Transverse colon (tissue), 4 donors: ENCODE measurements at regions not wholly inside any gene's neighbourhood (a gene's known extent, or its start where the extent isn't known, plus 50 kb on each side); places are given as distances from the start of the nearest gene placed in this dataset.

Source experiments
- DNase-seq: peaks from one replicate; pipeline ENCODE4 v3.0.0-alpha.2; 2019
- H3K27ac ChIP-seq, 4 donors: fragments of 200-600 bp; sonication (generic); 2 replicates each; pipeline ENCODE4 v1.5.1; 2016 to 2018; ENCODE audit warnings: inconsistent platforms in 4 of 4
- H3K27me3 ChIP-seq: fragments of 200-600 bp; sonication (generic); 2 replicates; pipeline ENCODE4 v1.5.1; 2017; ENCODE audit warnings: inconsistent platforms
- H3K36me3 ChIP-seq, 4 donors: fragments of 200-600 bp; sonication (generic); 2 replicates each; pipeline ENCODE4 v1.5.1; 2017 to 2019; ENCODE audit warnings: inconsistent platforms in 4 of 4
- H3K4me1 ChIP-seq, 4 donors: fragments of 200-600 bp; sonication (generic); 2 replicates each; pipeline ENCODE4 v1.5.1; 2017 to 2020; ENCODE audit warnings: inconsistent platforms in 4 of 4
- H3K4me3 ChIP-seq, 4 donors: fragments of 200-600 bp; sonication (generic); 1 replicate in 1 of 4; 2 replicates in 3 of 4; pipeline versions ENCODE4 v1.5.1 to v1.6.1; 2017 to 2019; ENCODE audit warnings: inconsistent platforms in 4 of 4
- H3K9me3 ChIP-seq, 2 donors: fragments of 200-600 bp; sonication (generic); 2 replicates each; pipeline ENCODE4 v1.5.1; 2017 to 2019; ENCODE audit warnings: inconsistent platforms in 2 of 2
- CTCF ChIP-seq, 5 experiments: fragments of 200-600 bp in 3 of 5; fragments of 450-650 bp in 2 of 5; sonication (generic) in 3 of 5; IDR thresholded peaks; 1 replicate in 2 of 5; 2 replicates in 3 of 5; pipeline ENCODE4 v1.5.1; 2016 to 2017; ENCODE audit warnings: antibody characterized with exemption in 5 of 5, inconsistent platforms in 3 of 5, mild to moderate bottlenecking in 2 of 5, moderate library complexity in 1 of 5
- EP300 ChIP-seq: sonication (generic); formaldehyde crosslinking; IDR thresholded peaks from one replicate; pipeline ENCODE4 v1.6.1; 2017; ENCODE audit warnings: antibody characterized with exemption, low read depth
- POLR2A ChIP-seq: fragments of 450-650 bp; IDR thresholded peaks from one replicate; pipeline ENCODE4 v1.6.1; 2016; ENCODE audit warnings: antibody characterized with exemption, mild to moderate bottlenecking, moderate library complexity
- POLR2AphosphoS5 ChIP-seq, 3 donors: sonication (generic); formaldehyde crosslinking; IDR thresholded peaks; one replicate each; pipeline ENCODE4 v1.6.1; 2016; ENCODE audit warnings: antibody characterized with exemption in 3 of 3
- WGBS, 2 donors: methylation state at CpG; one replicate each; pipeline ENCODE4 v1.1.5; 2018; ENCODE audit warnings: low coverage in 1 of 2; 5-methylcytosine and 5-hydroxymethylcytosine counted together
- in situ Hi-C, 4 donors: fragments of 200-750 bp; cut with MboI; loops; one replicate each; pipeline versions ENCODE4 v1.15.0 to v1.15.1; 2017; ENCODE audit warnings: low sequenced_read_pairs in 3 of 4, low pct_ligation_motif_present in 1 of 4, low pct_unique_long_range_greater_than_20kb in 1 of 4
- intact Hi-C: fragments of 100-400 bp; cut with DNase I; formaldehyde crosslinking; loops from one replicate; pipeline ENCODE4 v1.15.1; 2023; ENCODE audit warnings: low total_unique reads

GRCh38 chr6:100220543-100220942, 226.5 kb upstream of the MCHR2 start:
- 79 to 81% methylated on average over 4 of the region's 4 CpGs for WGBS, 2 donors
- in situ Hi-C loops = no loop called here
- DNase-seq = no peak
- H3K27me3 ChIP-seq = no peaks in the 10 kb centered on the region
- no peak for TF ChIP-seq CTCF (IDR thresholded peaks at IDR 0.05)
- no peak for TF ChIP-seq POLR2AphosphoS5 (IDR thresholded peaks at IDR 0.05)
- TF ChIP-seq EP300 = no peak
- no peak for TF ChIP-seq POLR2A
- intact Hi-C loops = no loop called here
- no peak overlapping the region for H3K4me3 ChIP-seq
- H3K9me3 ChIP-seq = no peaks in the 10 kb centered on the region
- H3K36me3 ChIP-seq = no peaks in the 10 kb centered on the region
- no peak overlapping the region for H3K27ac ChIP-seq
- no peaks in the 10 kb centered on the region for H3K4me1 ChIP-seq

- TF ChIP-seq POLR2A (no peak), CTCF (IDR thresholded peaks at IDR 0.05) (no peak), EP300 (no peak), POLR2AphosphoS5 (IDR thresholded peaks at IDR 0.05) (no peak)
- Histone ChIP-seq H3K27me3 (no peaks in the 10 kb centered on the region), H3K4me1 (no peaks in the 10 kb centered on the region), H3K27ac (no peak overlapping the region), H3K36me3 (no peaks in the 10 kb centered on the region), H3K4me3 (no peak overlapping the region), H3K9me3 (no peaks in the 10 kb centered on the region)
- 73 to 81% methylated on average over 2 of the region's 2 CpGs for WGBS, 2 donors
- DNase-seq = no peak
- in situ Hi-C loops = no loop called here
- intact Hi-C loops = no loop called here
Observed at GRCh38 chr6:100217225-100218012, 223.4 kb upstream of the MCHR2 start.

- in situ Hi-C loops (no loop called here), intact Hi-C loops (no loop called here)
- no peak for TF ChIP-seq POLR2A
- no peak for TF ChIP-seq EP300
- no peak for TF ChIP-seq POLR2AphosphoS5 (IDR thresholded peaks at IDR 0.05)
- TF ChIP-seq CTCF (IDR thresholded peaks at IDR 0.05) = no peak
- Histone ChIP-seq H3K4me3 (no peak overlapping the region), H3K9me3 (no peaks in the 10 kb centered on the region), H3K4me1 (no peaks in the 10 kb centered on the region), H3K36me3 (no peaks in the 10 kb centered on the region), H3K27ac (no peak overlapping the region), H3K27me3 (no peaks in the 10 kb centered on the region)
- no peak for DNase-seq
Observed at GRCh38 chr6:100216760-100217159, 222.7 kb upstream of the MCHR2 start.

GRCh38 chr6:100212131-100212530, 218.1 kb upstream of the MCHR2 start:
- no peak for DNase-seq
- no peaks in the 10 kb centered on the region for H3K9me3 ChIP-seq
- H3K27ac ChIP-seq = no peak overlapping the region
- no peak overlapping the region for H3K4me3 ChIP-seq
- intact Hi-C loops (no loop called here), in situ Hi-C loops (no loop called here)
- H3K27me3 ChIP-seq = no peaks in the 10 kb centered on the region
- no peaks in the 10 kb centered on the region for H3K4me1 ChIP-seq
- H3K36me3 ChIP-seq = no peaks in the 10 kb centered on the region
- TF ChIP-seq POLR2AphosphoS5 (IDR thresholded peaks at IDR 0.05) = no peak
- no peak for TF ChIP-seq POLR2A
- no peak for TF ChIP-seq EP300
- TF ChIP-seq CTCF (IDR thresholded peaks at IDR 0.05) = no peak
